Activated B cell treated with CpG ODN at 0.5 μM for 24 hours (primary cell): ENCODE measurements at regions not wholly inside any gene's neighbourhood (a gene's known extent, or its start where the extent isn't known, plus 50 kb on each side); places are given as distances from the start of the nearest gene placed in this dataset.
"Not testable (repeated sequence)": the region's sequence is repeated elsewhere in the genome, so short reads cannot be mapped to it uniquely, and the experiment has no call there.

Experiments
- ATAC-seq: fragments of 200-7000 bp; cut with Tn5 transposase; one replicate; pipeline ENCODE4 v1.10.0; 2021; ENCODE audit warnings: low read depth, mild to moderate bottlenecking, moderate library complexity
- CTCF ChIA-PET: fragments of 350-600 bp; sonication (Branson Sonifier 250); formaldehyde crosslinking; loops from one replicate; lab custom pipeline; 2021; ENCODE audit warnings: antibody characterized with exemption; lab: Charles Lee
- POLR2A ChIA-PET: fragments of 350-600 bp; sonication (Branson Sonifier 250); formaldehyde crosslinking; loops from one replicate; lab custom pipeline; 2021; ENCODE audit warnings: antibody characterized with exemption; lab: Charles Lee
- DNase-seq: peaks from one replicate; pipeline ENCODE4 v3.0.0; 2022
- H3K27ac Mint-ChIP-seq: one replicate; pipeline ENCODE4 v1.8.0; 2020; ENCODE audit warnings: mixed read lengths
- H3K27me3 Mint-ChIP-seq: one replicate; pipeline ENCODE4 v1.8.0; 2021; ENCODE audit warnings: mixed read lengths
- H3K36me3 Mint-ChIP-seq: one replicate; pipeline ENCODE4 v1.8.0; 2021; ENCODE audit warnings: low read depth, mixed read lengths
- H3K4me1 Mint-ChIP-seq: one replicate; pipeline ENCODE4 v1.8.0; 2021; ENCODE audit warnings: mixed read lengths
- H3K4me3 Mint-ChIP-seq: one replicate; pipeline ENCODE4 v1.8.0; 2020; ENCODE audit warnings: mild to moderate bottlenecking, mixed read lengths
- H3K9me3 Mint-ChIP-seq: one replicate; pipeline ENCODE4 v1.8.0; 2020; ENCODE audit warnings: mixed read lengths
- CTCF ChIP-seq: fragments of 200-600 bp; IDR thresholded peaks from one replicate; pipeline ENCODE4 v1.8.0; 2022; ENCODE audit warnings: antibody characterized with exemption, mild to moderate bottlenecking
- intact Hi-C: fragments of 100-400 bp; cut with micrococcal nuclease; formaldehyde crosslinking; loops from one replicate; pipeline ENCODE4 v1.15.1; 2024

GRCh38 chr5:158456241-158456640, 597.3 kb upstream of the CLINT1 start:
- no peak overlapping the region for H3K4me3 Mint-ChIP-seq
- intact Hi-C loops = no loop called here
- no peaks in the 10 kb centered on the region for H3K36me3 Mint-ChIP-seq
- ATAC-seq (no peak), DNase-seq (no peak)
- H3K9me3 Mint-ChIP-seq = no peaks in the 10 kb centered on the region
- TF ChIP-seq CTCF = no peak
- H3K27ac Mint-ChIP-seq = no peak overlapping the region
- H3K27me3 Mint-ChIP-seq = no peaks in the 10 kb centered on the region
- H3K4me1 Mint-ChIP-seq = no peaks in the 10 kb centered on the region
- CTCF ChIA-PET = no interaction called here
- POLR2A ChIA-PET = no interaction called here

- DNase-seq (no peak), ATAC-seq (no peak)
- Mint-ChIP-seq H3K36me3 (no peaks in the 10 kb centered on the region), H3K4me3 (no peak overlapping the region), H3K4me1 (no peaks in the 10 kb centered on the region), H3K27ac (no peak overlapping the region), H3K9me3 (no peaks in the 10 kb centered on the region), H3K27me3 (no peaks in the 10 kb centered on the region)
- ChIA-PET POLR2A (no interaction called here), CTCF (no interaction called here)
- no peak for TF ChIP-seq CTCF
- intact Hi-C loops = no loop called here
Observed at GRCh38 chr5:158451993-158452672, 593.2 kb upstream of the CLINT1 start.

GRCh38 chr5:158451203-158451992, 592.5 kb upstream of the CLINT1 start:
- H3K4me3 Mint-ChIP-seq = no peak overlapping the region
- H3K9me3 Mint-ChIP-seq = no peaks in the 10 kb centered on the region
- no peaks in the 10 kb centered on the region for H3K36me3 Mint-ChIP-seq
- DNase-seq (no peak), ATAC-seq (no peak)
- ChIA-PET CTCF (interaction anchor here (0.9 kb wide), 1 partner anchor 17 kb away, joined by 3 read pairs; no protein-coding TSS in a partner anchor), POLR2A (no interaction called here)
- H3K4me1 Mint-ChIP-seq = no peaks in the 10 kb centered on the region
- intact Hi-C loops = no loop called here
- no peak overlapping the region for H3K27ac Mint-ChIP-seq
- no peak for TF ChIP-seq CTCF
- no peaks in the 10 kb centered on the region for H3K27me3 Mint-ChIP-seq

GRCh38 chr5:158450751-158451171, 591.8 kb upstream of the CLINT1 start:
- intact Hi-C loops = no loop called here
- H3K36me3 Mint-ChIP-seq = peaks cover 2% of the 10 kb centered on the region
- POLR2A ChIA-PET = no interaction called here

GRCh38 chr5:158446761-158447160, 587.8 kb upstream of the CLINT1 start:
- POLR2A ChIA-PET = interaction anchor here (0.7 kb wide), 1 partner anchor 649 kb away, joined by 4 read pairs; no protein-coding TSS in a partner anchor
- H3K9me3 Mint-ChIP-seq, H3K27me3 Mint-ChIP-seq, H3K4me3 Mint-ChIP-seq, DNase-seq, H3K27ac Mint-ChIP-seq, H3K4me1 Mint-ChIP-seq, ATAC-seq, CTCF ChIA-PET, intact Hi-C loops, H3K36me3 Mint-ChIP-seq: not testable (repeated sequence)

More at GRCh38 chr5:158450751-158451171, 591.8 kb upstream of the CLINT1 start:
- DNase-seq (no peak), ATAC-seq (no peak)
- H3K4me3 Mint-ChIP-seq = no peak overlapping the region
- peaks cover 2% of the 10 kb centered on the region for H3K9me3 Mint-ChIP-seq
- CTCF ChIA-PET = interaction anchor here (0.9 kb wide), 1 partner anchor 16 kb away, joined by 3 read pairs; no protein-coding TSS in a partner anchor
- no peaks in the 10 kb centered on the region for H3K4me1 Mint-ChIP-seq
- H3K27me3 Mint-ChIP-seq = no peaks in the 10 kb centered on the region
- H3K27ac Mint-ChIP-seq = no peak overlapping the region
- no peak for TF ChIP-seq CTCF

- H3K36me3 Mint-ChIP-seq, POLR2A ChIA-PET, H3K27me3 Mint-ChIP-seq, H3K4me3 Mint-ChIP-seq, ATAC-seq, DNase-seq, CTCF ChIA-PET, H3K27ac Mint-ChIP-seq, H3K9me3 Mint-ChIP-seq: not testable (repeated sequence)
- intact Hi-C loops = loop anchor here (10.0 kb wide), 1 partner anchor 666 kb away; no protein-coding TSS in a partner anchor
- peaks cover 51% of the 10 kb centered on the region for H3K4me1 Mint-ChIP-seq
Observed at GRCh38 chr5:158439204-158439603, 580.3 kb upstream of the CLINT1 start.
